ENCODE measurements at regions not wholly inside any gene's neighbourhood (a gene's known extent, or its start where the extent isn't known, plus 50 kb on each side); places are given as distances from the start of the nearest gene placed in this dataset.

GRCh38 chr14:85084344-85084743 is 445.6 kb upstream of the FLRT2 start (continued):
- no peak for TF ChIP-seq ZNF532 (CRISPR knock-in tag; IDR thresholded peaks at IDR 0.05; ENCODE audit: borderline replicate concordance)

- POLR2A ChIA-PET: no interaction called here
- Mint-ChIP-seq H3K9me3 (peaks cover 5% of the 10 kb centered on the region; the same call in 1 of the 2 replicates), H3K27me3 (ENCODE audit: low read depth) (no peaks in the 10 kb centered on the region), H3K27ac (no peak overlapping the region), H3K4me3 (no peak overlapping the region), H3K4me1 (no peaks in the 10 kb centered on the region), H3K36me3 (no peaks in the 10 kb centered on the region)
- no peak for DNase-seq (ENCODE audit: low spot score)
- CTCF ChIA-PET: no interaction called here
- TF ChIP-seq TCF7 (CRISPR knock-in tag; IDR thresholded peaks at IDR 0.05; ENCODE audit: low read depth): no peak
- TF ChIP-seq CREM (CRISPR knock-in tag; IDR thresholded peaks at IDR 0.05): no peak
- TF ChIP-seq, protein P1, sequence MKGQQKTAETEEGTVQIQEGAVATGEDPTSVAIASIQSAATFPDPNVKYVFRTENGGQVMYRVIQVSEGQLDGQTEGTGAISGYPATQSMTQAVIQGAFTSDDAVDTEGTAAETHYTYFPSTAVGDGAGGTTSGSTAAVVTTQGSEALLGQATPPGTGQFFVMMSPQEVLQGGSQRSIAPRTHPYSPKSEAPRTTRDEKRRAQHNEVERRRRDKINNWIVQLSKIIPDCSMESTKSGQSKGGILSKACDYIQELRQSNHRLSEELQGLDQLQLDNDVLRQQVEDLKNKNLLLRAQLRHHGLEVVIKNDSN (CRISPR knock-in tag; IDR thresholded peaks at IDR 0.05): no peak
- no peak for TF ChIP-seq ETV6 (CRISPR knock-in tag; IDR thresholded peaks at IDR 0.05)
- TF ChIP-seq ZNF532 (CRISPR knock-in tag; IDR thresholded peaks at IDR 0.05; ENCODE audit: borderline replicate concordance): no peak
- TF ChIP-seq, protein P2, sequence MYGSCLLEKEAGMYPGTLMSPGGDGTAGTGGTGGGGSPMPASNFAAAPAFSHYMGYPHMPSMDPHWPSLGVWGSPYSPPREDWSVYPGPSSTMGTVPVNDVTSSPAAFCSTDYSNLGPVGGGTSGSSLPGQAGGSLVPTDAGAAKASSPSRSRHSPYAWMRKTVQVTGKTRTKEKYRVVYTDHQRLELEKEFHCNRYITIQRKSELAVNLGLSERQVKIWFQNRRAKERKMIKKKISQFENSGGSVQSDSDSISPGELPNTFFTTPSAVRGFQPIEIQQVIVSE (CRISPR knock-in tag; IDR thresholded peaks at IDR 0.05; ENCODE audit: borderline replicate concordance): no peak
- no peak for TF ChIP-seq RORB (CRISPR knock-in tag; IDR thresholded peaks at IDR 0.05)
- no peak for TF ChIP-seq GRHL2 (CRISPR knock-in tag; IDR thresholded peaks at IDR 0.05; ENCODE audit: insufficient replicate concordance, severe bottlenecking)
- TF ChIP-seq IRF2 (CRISPR knock-in tag; IDR thresholded peaks at IDR 0.05; ENCODE audit: borderline replicate concordance, low read depth): no peak
- no peak for TF ChIP-seq ZNF396 (CRISPR knock-in tag; IDR thresholded peaks at IDR 0.05; ENCODE audit: borderline replicate concordance)
- TF ChIP-seq SOX15 (CRISPR knock-in tag; IDR thresholded peaks at IDR 0.05): no peak
- TF ChIP-seq TEAD4 (CRISPR knock-in tag; IDR thresholded peaks at IDR 0.05): no peak
- TF ChIP-seq HMGA2 (CRISPR knock-in tag; IDR thresholded peaks at IDR 0.05): no peak
- TF ChIP-seq EMX1 (CRISPR knock-in tag; IDR thresholded peaks at IDR 0.05): no peak
- TF ChIP-seq, protein P3, sequence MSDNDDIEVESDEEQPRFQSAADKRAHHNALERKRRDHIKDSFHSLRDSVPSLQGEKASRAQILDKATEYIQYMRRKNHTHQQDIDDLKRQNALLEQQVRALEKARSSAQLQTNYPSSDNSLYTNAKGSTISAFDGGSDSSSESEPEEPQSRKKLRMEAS (CRISPR knock-in tag; IDR thresholded peaks at IDR 0.05): no peak
- no peak for TF ChIP-seq ZNF232 (CRISPR knock-in tag; IDR thresholded peaks at IDR 0.05)
- TF ChIP-seq, protein P4, sequence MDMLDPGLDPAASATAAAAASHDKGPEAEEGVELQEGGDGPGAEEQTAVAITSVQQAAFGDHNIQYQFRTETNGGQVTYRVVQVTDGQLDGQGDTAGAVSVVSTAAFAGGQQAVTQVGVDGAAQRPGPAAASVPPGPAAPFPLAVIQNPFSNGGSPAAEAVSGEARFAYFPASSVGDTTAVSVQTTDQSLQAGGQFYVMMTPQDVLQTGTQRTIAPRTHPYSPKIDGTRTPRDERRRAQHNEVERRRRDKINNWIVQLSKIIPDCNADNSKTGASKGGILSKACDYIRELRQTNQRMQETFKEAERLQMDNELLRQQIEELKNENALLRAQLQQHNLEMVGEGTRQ (CRISPR knock-in tag; IDR thresholded peaks at IDR 0.05): no peak
- no peak for TF ChIP-seq CBFB (CRISPR knock-in tag; IDR thresholded peaks at IDR 0.05; ENCODE audit: low read depth)
- TF ChIP-seq, protein P5, sequence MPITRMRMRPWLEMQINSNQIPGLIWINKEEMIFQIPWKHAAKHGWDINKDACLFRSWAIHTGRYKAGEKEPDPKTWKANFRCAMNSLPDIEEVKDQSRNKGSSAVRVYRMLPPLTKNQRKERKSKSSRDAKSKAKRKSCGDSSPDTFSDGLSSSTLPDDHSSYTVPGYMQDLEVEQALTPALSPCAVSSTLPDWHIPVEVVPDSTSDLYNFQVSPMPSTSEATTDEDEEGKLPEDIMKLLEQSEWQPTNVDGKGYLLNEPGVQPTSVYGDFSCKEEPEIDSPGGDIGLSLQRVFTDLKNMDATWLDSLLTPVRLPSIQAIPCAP (CRISPR knock-in tag; IDR thresholded peaks at IDR 0.05): no peak
- TF ChIP-seq SMAD3 (CRISPR knock-in tag; IDR thresholded peaks at IDR 0.05; ENCODE audit: borderline replicate concordance): no peak
- ATAC-seq: no peak
These were observed 444.0 kb upstream of the FLRT2 start for GRCh38 chr14:85085981-85086380.

Data from WTC11 (cell line).